ENCODE measurements at regions not wholly inside any gene's neighbourhood (a gene's known extent, or its start where the extent isn't known, plus 50 kb on each side); places are given as distances from the start of the nearest gene placed in this dataset.

- H3K4me1 ChIP-seq (ENCODE audit: insufficient read depth, low read length) = no peaks in the 10 kb centered on the region
- ChIA-PET POLR2A (no interaction called here), CTCF (no interaction called here)
- peaks cover 5% of the 10 kb centered on the region for H3K9me3 Mint-ChIP-seq
- no peak overlapping the region for H3K27ac ChIP-seq (ENCODE audit: low read depth in 1 of 2, low read length in 2 of 2)
- no peak overlapping the region for H3K4me3 ChIP-seq (ENCODE audit: low read length)
- H3K27me3 ChIP-seq (ENCODE audit: control insufficient read depth in 1 of 2, insufficient read depth in 2 of 2, low read length in 2 of 2) = no peaks in the 10 kb centered on the region
- H3K9me3 ChIP-seq (ENCODE audit: control insufficient read depth in 1 of 2, insufficient read depth in 1 of 2, low read length in 2 of 2) = no peaks in the 10 kb centered on the region
- no peaks in the 10 kb centered on the region for H3K27me3 Mint-ChIP-seq
- no peaks in the 10 kb centered on the region for H3K36me3 ChIP-seq (ENCODE audit: insufficient read depth, low read length)
- no peaks in the 10 kb centered on the region for H3K4me1 Mint-ChIP-seq (ENCODE audit: low read depth)
- intact Hi-C loops (cut with DNase I, micrococcal nuclease) = no loop called here
- no peak overlapping the region for H3K27ac Mint-ChIP-seq
- TF ChIP-seq CTCF (IDR thresholded peaks at IDR 0.05) = no peak
- no peaks in the 10 kb centered on the region for H3K36me3 Mint-ChIP-seq (ENCODE audit: low read depth)
- H3K4me3 Mint-ChIP-seq = no peak overlapping the region
- DNase-seq (no peak), ATAC-seq (ENCODE audit: poor library complexity) (no peak)
Observed at GRCh38 chr2:18889565-18890332, 300.4 kb upstream of the NT5C1B start.

- intact Hi-C loops (cut with DNase I, micrococcal nuclease) = no loop called here
Observed at GRCh38 chr2:18885457-18885856, 296.1 kb upstream of the NT5C1B start.

GRCh38 chr2:18883616-18884456 lies 294.5 kb upstream of the NT5C1B start:
- H3K4me1 Mint-ChIP-seq (ENCODE audit: low read depth) = no peaks in the 10 kb centered on the region
- no peak for TF ChIP-seq CTCF (IDR thresholded peaks at IDR 0.05)
- no peaks in the 10 kb centered on the region for H3K27me3 Mint-ChIP-seq
- H3K4me1 ChIP-seq (ENCODE audit: insufficient read depth, low read length) = no peaks in the 10 kb centered on the region
- peaks cover 0 to 3% of the 10 kb centered on the region in 2 experiments for H3K9me3 ChIP-seq (ENCODE audit: control insufficient read depth in 1 of 2, insufficient read depth in 1 of 2, low read length in 2 of 2)
- H3K4me3 Mint-ChIP-seq = no peak overlapping the region
- no peaks in the 10 kb centered on the region for H3K27me3 ChIP-seq (ENCODE audit: control insufficient read depth in 1 of 2, insufficient read depth in 2 of 2, low read length in 2 of 2)
- no peak for DNase-seq
- no peaks in the 10 kb centered on the region for H3K36me3 Mint-ChIP-seq (ENCODE audit: low read depth)
- no peak for ATAC-seq (ENCODE audit: poor library complexity)
- ChIA-PET POLR2A (no interaction called here), CTCF (no interaction called here)
- no peak overlapping the region for H3K27ac Mint-ChIP-seq
- peaks cover 5% of the 10 kb centered on the region for H3K9me3 Mint-ChIP-seq
- no peak overlapping the region for H3K27ac ChIP-seq (ENCODE audit: low read depth in 1 of 2, low read length in 2 of 2)
- H3K4me3 ChIP-seq (ENCODE audit: low read length) = no peak overlapping the region
- intact Hi-C loops (cut with DNase I, micrococcal nuclease) = no loop called here
- no peaks in the 10 kb centered on the region for H3K36me3 ChIP-seq (ENCODE audit: insufficient read depth, low read length)

More at GRCh38 chr2:18885457-18885856, 296.1 kb upstream of the NT5C1B start:
- POLR2A ChIA-PET = no interaction called here
- Mint-ChIP-seq H3K4me3 (no peak overlapping the region), H3K9me3 (peaks cover 5% of the 10 kb centered on the region), H3K27ac (no peak overlapping the region), H3K27me3 (no peaks in the 10 kb centered on the region), H3K4me1 (ENCODE audit: low read depth) (no peaks in the 10 kb centered on the region), H3K36me3 (ENCODE audit: low read depth) (no peaks in the 10 kb centered on the region)
- Histone ChIP-seq H3K9me3 (ENCODE audit: control insufficient read depth in 1 of 2, insufficient read depth in 1 of 2, low read length in 2 of 2) (peaks cover 0 to 3% of the 10 kb centered on the region in 2 experiments), H3K4me3 (ENCODE audit: low read length) (no peak overlapping the region), H3K27me3 (ENCODE audit: control insufficient read depth in 1 of 2, insufficient read depth in 2 of 2, low read length in 2 of 2) (no peaks in the 10 kb centered on the region), H3K4me1 (ENCODE audit: insufficient read depth, low read length) (no peaks in the 10 kb centered on the region), H3K27ac (ENCODE audit: low read depth in 1 of 2, low read length in 2 of 2) (no peak overlapping the region), H3K36me3 (ENCODE audit: insufficient read depth, low read length) (no peaks in the 10 kb centered on the region)
- CTCF ChIA-PET = no interaction called here
- no peak for TF ChIP-seq CTCF (IDR thresholded peaks at IDR 0.05)
- DNase-seq (no peak), ATAC-seq (ENCODE audit: poor library complexity) (no peak)
